Spinal cord (tissue), 9 donors: ENCODE measurements at regions not wholly inside any gene's neighbourhood (a gene's known extent, or its start where the extent isn't known, plus 50 kb on each side); places are given as distances from the start of the nearest gene placed in this dataset.
A peak's percentile ranks its signal among the peaks of the same experiment; 100 is the strongest.

Experiments used
- DNase-seq, 6 donors: peaks; one replicate each; pipeline versions ENCODE4 v3.0.0 to v3.0.0-alpha.2; 2013 to 2015; ENCODE audit warnings: low spot score in 6 of 6, low read depth in 4 of 6
- H3K27ac ChIP-seq: one replicate; pipeline ENCODE4 v1.5.1; 2013; ENCODE audit warnings: low read depth, low read length, control low read depth
- H3K27me3 ChIP-seq: one replicate; pipeline ENCODE4 v1.6.1; 2013; ENCODE audit warnings: low read length; ENCODE audit not compliant: control insufficient read depth, insufficient read depth
- H3K36me3 ChIP-seq: one replicate; pipeline ENCODE4 v1.6.1; 2013; ENCODE audit warnings: low read length; ENCODE audit not compliant: control insufficient read depth, insufficient read depth
- H3K4me1 ChIP-seq: one replicate; pipeline ENCODE4 v1.6.1; 2013; ENCODE audit warnings: low read length; ENCODE audit not compliant: control insufficient read depth, insufficient read depth
- H3K4me3 ChIP-seq: one replicate; pipeline ENCODE4 v1.5.1; 2013; ENCODE audit warnings: low read depth, low read length, control low read depth
- H3K9me3 ChIP-seq: one replicate; pipeline ENCODE4 v1.6.1; 2013; ENCODE audit warnings: low read length; ENCODE audit not compliant: control insufficient read depth, insufficient read depth
- WGBS: methylation state at CpG from one replicate; pipeline ENCODE4 v1.1.5; 2013; ENCODE audit warnings: missing lambda C conversion rate; ENCODE audit not compliant: insufficient coverage; 5-methylcytosine and 5-hydroxymethylcytosine counted together
- donor health status: healthy.

- Histone ChIP-seq H3K27ac (no peak overlapping the region), H3K4me3 (no peak overlapping the region), H3K27me3 (no peaks in the 10 kb centered on the region), H3K4me1 (no peaks in the 10 kb centered on the region), H3K36me3 (no peaks in the 10 kb centered on the region), H3K9me3 (no peaks in the 10 kb centered on the region)
- 90% methylated on average over 1 of the region's 3 CpGs for WGBS
- DNase-seq, result no peak
These were observed 372.3 kb downstream of the TMA16 start for GRCh38 chr4:163866728-163867315.

- Histone ChIP-seq H3K27me3 (no peaks in the 10 kb centered on the region), H3K9me3 (no peaks in the 10 kb centered on the region), H3K4me1 (no peaks in the 10 kb centered on the region), H3K27ac (no peak overlapping the region), H3K36me3 (no peaks in the 10 kb centered on the region), H3K4me3 (no peak overlapping the region)
- no CpG with 5 or more reads among the region's 2 CpGs for WGBS
- DNase-seq, result peak in 1 of 6 donors; percentile 68
These were observed 374.0 kb downstream of the TMA16 start for GRCh38 chr4:163868445-163868844.

GRCh38 chr4:163871078-163871477 is 376.6 kb downstream of the TMA16 start:
- WGBS, result no CpG with 5 or more reads among the region's 1 CpG
- Histone ChIP-seq H3K4me1 (no peaks in the 10 kb centered on the region), H3K36me3 (no peaks in the 10 kb centered on the region), H3K27me3 (no peaks in the 10 kb centered on the region), H3K27ac (no peak overlapping the region), H3K9me3 (no peaks in the 10 kb centered on the region), H3K4me3 (no peak overlapping the region)
- DNase-seq, result no peak

- no peak overlapping the region for H3K4me3 ChIP-seq
- WGBS, result no CpG with 5 or more reads among the region's 4 CpGs
- H3K36me3 ChIP-seq, result no peaks in the 10 kb centered on the region
- no peak for DNase-seq
- no peak overlapping the region for H3K27ac ChIP-seq
- no peaks in the 10 kb centered on the region for H3K9me3 ChIP-seq
- H3K4me1 ChIP-seq, result no peaks in the 10 kb centered on the region
- H3K27me3 ChIP-seq, result no peaks in the 10 kb centered on the region
These were observed 380.8 kb downstream of the TMA16 start for GRCh38 chr4:163875327-163875726.

GRCh38 chr4:163878336-163879121 is 384.0 kb downstream of the TMA16 start:
- H3K4me1 ChIP-seq, result no peaks in the 10 kb centered on the region
- H3K27ac ChIP-seq, result no peak overlapping the region
- no peaks in the 10 kb centered on the region for H3K27me3 ChIP-seq
- H3K9me3 ChIP-seq, result no peaks in the 10 kb centered on the region
- no peak for DNase-seq
- WGBS, result 11% methylated on average over 1 of the region's 3 CpGs
- H3K4me3 ChIP-seq, result no peak overlapping the region
- no peaks in the 10 kb centered on the region for H3K36me3 ChIP-seq

DNA sequence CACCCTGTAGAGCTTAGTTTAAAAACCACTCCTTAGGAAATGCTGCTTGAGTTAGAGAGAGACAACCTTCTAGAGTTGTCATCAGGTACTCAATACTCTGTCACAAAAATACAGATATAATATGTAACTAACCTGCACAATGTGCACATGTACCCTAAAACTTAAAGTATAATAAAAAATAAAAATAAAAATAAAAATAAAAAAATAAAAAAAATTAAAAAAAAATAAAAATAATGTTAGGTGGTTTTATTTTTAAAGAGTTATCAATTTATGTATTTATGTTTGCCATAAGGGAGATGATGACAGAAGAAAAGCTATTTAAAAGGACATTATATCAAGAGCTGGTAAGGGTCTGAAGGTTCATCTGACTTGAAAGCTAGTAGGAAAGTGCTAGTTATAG is 397.9 kb downstream of the TMA16 start:
- H3K4me1 ChIP-seq, result no peaks in the 10 kb centered on the region
- H3K36me3 ChIP-seq, result no peaks in the 10 kb centered on the region
- H3K27ac ChIP-seq, result no peak overlapping the region
- no peak overlapping the region for H3K4me3 ChIP-seq
- H3K27me3 ChIP-seq, result no peaks in the 10 kb centered on the region
- DNase-seq, result no peak
- H3K9me3 ChIP-seq, result no peaks in the 10 kb centered on the region

GRCh38 chr4:163895378-163896005 is 401.0 kb downstream of the TMA16 start:
- H3K4me1 ChIP-seq, result no peaks in the 10 kb centered on the region
- H3K9me3 ChIP-seq, result no peaks in the 10 kb centered on the region
- no peaks in the 10 kb centered on the region for H3K27me3 ChIP-seq
- no peak overlapping the region for H3K27ac ChIP-seq
- WGBS, result 67% methylated on average over 1 of the region's 3 CpGs
- H3K36me3 ChIP-seq, result no peaks in the 10 kb centered on the region
- peak in 1 of 6 donors; percentile 33 for DNase-seq
- no peak overlapping the region for H3K4me3 ChIP-seq

DNA sequence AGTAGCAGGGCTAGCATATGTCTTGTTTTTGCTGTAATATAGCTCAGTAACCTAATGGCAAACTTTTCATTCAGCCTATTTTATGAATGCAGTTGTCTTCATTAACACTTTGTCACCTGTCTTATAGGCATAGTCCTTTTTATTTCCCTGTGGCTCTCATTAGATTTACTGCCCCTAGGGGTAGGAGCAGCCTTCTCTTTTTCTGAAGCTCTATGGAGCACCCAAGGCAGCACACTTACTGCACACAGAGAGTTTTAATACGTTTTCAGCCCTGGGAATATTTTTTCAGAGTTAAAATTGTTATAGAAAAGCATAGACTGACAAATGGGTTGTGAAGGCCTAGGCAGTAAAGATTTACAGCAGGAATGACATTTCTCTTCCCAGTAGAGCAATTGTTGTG is 406.8 kb downstream of the TMA16 start:
- no CpG with 5 or more reads among the region's 1 CpG for WGBS
- Histone ChIP-seq H3K27ac (no peak overlapping the region), H3K36me3 (no peaks in the 10 kb centered on the region)

GRCh38 chr4:163902417-163902816 is 407.9 kb downstream of the TMA16 start:
- WGBS, result no CpG with 5 or more reads among the region's 2 CpGs
- Histone ChIP-seq H3K4me1 (no peaks in the 10 kb centered on the region), H3K4me3 (no peak overlapping the region), H3K27me3 (no peaks in the 10 kb centered on the region), H3K27ac (no peak overlapping the region), H3K36me3 (no peaks in the 10 kb centered on the region), H3K9me3 (no peaks in the 10 kb centered on the region)
- DNase-seq, result no peak

More for the DNA sequence above, 406.8 kb downstream of the TMA16 start:
- H3K9me3 ChIP-seq, result no peaks in the 10 kb centered on the region
- H3K4me3 ChIP-seq, result no peak overlapping the region
- no peaks in the 10 kb centered on the region for H3K4me1 ChIP-seq
- no peaks in the 10 kb centered on the region for H3K27me3 ChIP-seq
- no peak for DNase-seq

GRCh38 chr4:163911891-163912290 is 417.4 kb downstream of the TMA16 start:
- Histone ChIP-seq H3K9me3 (no peaks in the 10 kb centered on the region), H3K4me3 (no peak overlapping the region), H3K27ac (no peak overlapping the region), H3K36me3 (no peaks in the 10 kb centered on the region), H3K4me1 (no peaks in the 10 kb centered on the region), H3K27me3 (no peaks in the 10 kb centered on the region)
- DNase-seq, result no peak
- no CpG with 5 or more reads among the region's 5 CpGs for WGBS
